Panc1 (cell line): ENCODE measurements at regions not wholly inside any gene's neighbourhood (a gene's known extent, or its start where the extent isn't known, plus 50 kb on each side); places are given as distances from the start of the nearest gene placed in this dataset.

Source experiments
- ATAC-seq: fragments of 200-7000 bp; cut with Tn5 transposase; 2 replicates; pipeline ENCODE4 v1.9.1; 2020; ENCODE audit warnings: mild to moderate bottlenecking, moderate library complexity
- BruUV-seq: library from RNA; stranded (reverse); fragments of 400-500 nt; replicated peaks from 2 replicates; lab custom pipeline; 2021; lab: Mats Ljungman, UMichigan
- CTCF ChIA-PET: fragments of 300-600 bp; sonication (Branson Sonifier 250); formaldehyde crosslinking; loops from one replicate; lab custom pipeline; 2022; ENCODE audit warnings: antibody characterized with exemption; lab: Charles Lee
- POLR2A ChIA-PET: fragments of 300-600 bp; sonication (Branson Sonifier 250); formaldehyde crosslinking; loops from one replicate; lab custom pipeline; 2022; ENCODE audit warnings: antibody characterized with exemption; lab: Charles Lee
- DNase-seq: peaks from one replicate; pipeline ENCODE4 v3.0.0-alpha.2; 2010; ENCODE audit warnings: low read depth, low spot score
- H3K27ac ChIP-seq: 2 replicates; pipeline ENCODE4 v1.5.1; 2011; ENCODE audit warnings: mild to moderate bottlenecking, low read length, inconsistent platforms
- H3K27me3 ChIP-seq: fragments of 200-500 bp; sonication (Bioruptor generic); 2 replicates; pipeline ENCODE4 v1.6.0; 2014; ENCODE audit warnings: low read length, inconsistent platforms; ENCODE audit not compliant: control insufficient read depth, insufficient read depth
- H3K36me3 ChIP-seq: fragments of 200-500 bp; sonication (Bioruptor generic); 2 replicates; pipeline ENCODE4 v1.5.1; 2014; ENCODE audit warnings: inconsistent platforms, mild to moderate bottlenecking, low read length, moderate library complexity; ENCODE audit not compliant: control insufficient read depth, insufficient read depth
- H3K4me1 ChIP-seq: 2 replicates; pipeline ENCODE4 v1.5.1; 2011; ENCODE audit warnings: inconsistent platforms, mild to moderate bottlenecking, low read length, moderate library complexity; ENCODE audit not compliant: control insufficient read depth, insufficient read depth
- H3K4me3 ChIP-seq, 2 experiments: 2 replicates each; pipeline ENCODE4 v1.5.1; 2011 to 2012; ENCODE audit warnings: low read depth in 2 of 2, low read length in 2 of 2, mild to moderate bottlenecking in 2 of 2, inconsistent platforms in 1 of 2, moderate library complexity in 1 of 2
- H3K9me3 ChIP-seq: fragments of 200-500 bp; sonication (Bioruptor generic); 2 replicates; pipeline ENCODE4 v1.5.1; 2014; ENCODE audit warnings: low read depth, mild to moderate bottlenecking, inconsistent platforms, low read length, moderate library complexity; ENCODE audit not compliant: control insufficient read depth, insufficient read depth
- CTCF ChIP-seq: fragments of 450-650 bp; IDR thresholded peaks from 2 replicates; pipeline ENCODE4 v1.5.1; 2017; ENCODE audit warnings: mild to moderate bottlenecking
- POLR2AphosphoS5 ChIP-seq: IDR thresholded peaks from 2 replicates; pipeline ENCODE4 v1.6.1; 2012; ENCODE audit warnings: mild to moderate bottlenecking, low read depth, low read length, moderate library complexity
- REST ChIP-seq, 2 experiments: IDR thresholded peaks; 2 replicates each; pipeline ENCODE4 v1.6.1; 2011 to 2012; ENCODE audit warnings: low read depth in 2 of 2, control low read depth in 1 of 2, low read length in 1 of 2, mild to moderate bottlenecking in 1 of 2, moderate library complexity in 1 of 2; ENCODE audit not compliant: insufficient read depth in 1 of 2
- SIN3A ChIP-seq: IDR thresholded peaks from 2 replicates; pipeline ENCODE4 v1.6.1; 2012; ENCODE audit warnings: low read depth, mild to moderate bottlenecking, low read length, moderate library complexity, borderline replicate concordance; ENCODE audit not compliant: insufficient read depth
- TCF7L2 ChIP-seq: IDR thresholded peaks from 2 replicates; pipeline ENCODE4 v1.6.1; 2011; ENCODE audit warnings: mild to moderate bottlenecking, low read depth, low read length, inconsistent platforms
- in situ Hi-C: cut with HindIII; loops from 2 replicates; pipeline ENCODE4 v1.10.0; 2016; ENCODE audit warnings: low sequenced_read_pairs, low pct_unique_long_range_greater_than_20kb
- intact Hi-C: fragments of 100-400 bp; cut with micrococcal nuclease; formaldehyde crosslinking; loops from one replicate; pipeline ENCODE4 v1.10.0; 2022; ENCODE audit not compliant: unreplicated experiment

- BruUV-seq, result no TSS peak
- Histone ChIP-seq H3K9me3 (no peaks in the 10 kb centered on the region), H3K36me3 (no peaks in the 10 kb centered on the region), H3K4me1 (no peaks in the 10 kb centered on the region), H3K27ac (no peak overlapping the region), H3K4me3 (no peak overlapping the region), H3K27me3 (no peaks in the 10 kb centered on the region)
- DNase-seq, result no peak
- no peak for ATAC-seq
- CTCF ChIA-PET, result no interaction called here
- POLR2A ChIA-PET, result no interaction called here
- in situ Hi-C loops (no loop called here), intact Hi-C loops (no loop called here)
- no peak for TF ChIP-seq SIN3A
- TF ChIP-seq TCF7L2, result no peak
- TF ChIP-seq CTCF, result no peak
- TF ChIP-seq POLR2AphosphoS5, result no peak
- TF ChIP-seq REST (IDR thresholded peaks at IDR 0.05; ENCODE audit: insufficient read depth in 1 of 2, low read depth in 2 of 2, low read length in 1 of 2), result no peak
These were observed 115.9 kb downstream of the DSEL start for GRCh38 chr18:67400502-67401117.

DNA sequence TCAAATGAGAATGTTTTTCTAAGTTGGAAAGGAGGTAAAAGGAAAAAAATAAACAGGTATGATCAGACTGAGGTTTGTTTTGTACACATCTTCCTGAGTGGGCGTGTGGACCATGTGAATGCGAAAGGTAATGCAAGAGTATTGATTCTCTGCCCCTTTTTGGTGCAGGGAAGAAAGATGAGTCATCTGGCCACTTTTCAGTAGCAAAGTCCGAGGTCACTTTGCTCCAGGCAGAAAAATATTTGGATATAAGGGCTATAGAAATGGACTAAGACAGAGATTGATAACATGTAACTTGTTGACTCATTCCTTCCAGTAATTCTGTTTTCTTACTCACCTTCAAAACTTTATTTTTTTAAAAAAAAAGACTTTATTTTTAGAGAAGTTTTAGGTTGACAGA, 130.5 kb downstream of the DSEL start:
- H3K9me3 ChIP-seq, result no peaks in the 10 kb centered on the region
- intact Hi-C loops (no loop called here), in situ Hi-C loops (no loop called here)
- H3K4me3 ChIP-seq, result no peak overlapping the region
- ChIA-PET POLR2A (no interaction called here), CTCF (no interaction called here)
- no peaks in the 10 kb centered on the region for H3K4me1 ChIP-seq
- ATAC-seq (no peak), DNase-seq (no peak)
- H3K27ac ChIP-seq, result no peak overlapping the region
- no TSS peak for BruUV-seq
- no peaks in the 10 kb centered on the region for H3K36me3 ChIP-seq
- no peaks in the 10 kb centered on the region for H3K27me3 ChIP-seq
- no peak for TF ChIP-seq CTCF
- no peak for TF ChIP-seq TCF7L2
- TF ChIP-seq REST (IDR thresholded peaks at IDR 0.05; ENCODE audit: insufficient read depth in 1 of 2, low read depth in 2 of 2, low read length in 1 of 2), result no peak
- TF ChIP-seq POLR2AphosphoS5, result no peak
- no peak for TF ChIP-seq SIN3A
